BJ (cell line): ENCODE measurements at regions not wholly inside any gene's neighbourhood (a gene's known extent, or its start where the extent isn't known, plus 50 kb on each side); places are given as distances from the start of the nearest gene placed in this dataset.
"Not testable (repeated sequence)": the region's sequence is repeated elsewhere in the genome, so short reads cannot be mapped to it uniquely, and the experiment has no call there.

Source experiments
- CTCF ChIA-PET: fragments of 350-600 bp; formaldehyde crosslinking; extraction: SDS; loops from one replicate; lab custom pipeline; 2021; ENCODE audit warnings: antibody characterized with exemption, inconsistent platforms; lab: Yijun Ruan, JAX
- POLR2A ChIA-PET: fragments of 300-600 bp; sonication (Branson Sonifier 250); formaldehyde crosslinking; extraction: SDS; loops from one replicate; lab custom pipeline; 2021; ENCODE audit warnings: antibody characterized with exemption; lab: Charles Lee
- DNase-seq: peaks from one replicate; pipeline ENCODE4 v3.0.0-alpha.2; 2011; ENCODE audit warnings: low read depth
- H3K27me3 ChIP-seq: 2 replicates; pipeline ENCODE4 v1.6.0; 2011; ENCODE audit warnings: low read length; ENCODE audit not compliant: control insufficient read depth, insufficient read depth
- H3K36me3 ChIP-seq: 2 replicates; pipeline ENCODE4 v1.5.1; 2011; ENCODE audit warnings: low read length; ENCODE audit not compliant: control insufficient read depth, insufficient read depth
- H3K4me3 ChIP-seq: 2 replicates; pipeline ENCODE4 v1.5.1; 2011; ENCODE audit warnings: low read depth, mild to moderate bottlenecking, control low read depth, low read length
- TF ChIP-seq, protein P1 (sequence below): IDR thresholded peaks from 2 replicates; pipeline ENCODE4 v1.5.1; 2011; ENCODE audit warnings: low read depth, mild to moderate bottlenecking, control low read depth, inconsistent platforms, low read length, moderate library complexity; ENCODE audit not compliant: insufficient read depth

DNA sequence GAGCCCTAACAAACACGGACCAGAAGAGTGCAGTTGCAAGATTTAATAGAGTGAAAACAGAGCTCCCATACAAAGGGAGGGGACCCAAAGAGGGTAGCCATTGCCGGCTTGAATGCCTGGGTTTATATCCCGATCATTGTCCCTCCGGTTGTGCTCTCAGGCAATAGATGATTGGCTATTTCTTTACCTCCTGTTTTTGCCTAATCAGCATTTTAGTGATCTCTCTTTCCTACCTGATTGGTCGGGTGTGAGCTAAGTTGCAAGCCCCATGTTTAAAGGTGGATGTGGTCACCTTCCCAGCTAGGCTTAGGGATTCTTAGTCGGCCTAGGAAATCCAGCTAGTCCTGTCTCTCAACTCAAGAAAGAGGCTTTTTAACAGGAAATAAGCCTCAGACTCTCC lies 186.9 kb upstream of the TBX22 start:
- POLR2A ChIA-PET, H3K4me3 ChIP-seq, H3K27me3 ChIP-seq, CTCF ChIA-PET, DNase-seq, H3K36me3 ChIP-seq: not testable (repeated sequence)

GRCh38 chrX:79850114-79850513 lies 164.4 kb upstream of the TBX22 start:
- CTCF ChIA-PET: interaction anchor here (0.6 kb wide), 1 partner anchor 787 kb away, joined by 6 read pairs; no protein-coding TSS in a partner anchor
- H3K27me3 ChIP-seq, H3K36me3 ChIP-seq, POLR2A ChIA-PET, DNase-seq, H3K4me3 ChIP-seq: not testable (repeated sequence)

DNA sequence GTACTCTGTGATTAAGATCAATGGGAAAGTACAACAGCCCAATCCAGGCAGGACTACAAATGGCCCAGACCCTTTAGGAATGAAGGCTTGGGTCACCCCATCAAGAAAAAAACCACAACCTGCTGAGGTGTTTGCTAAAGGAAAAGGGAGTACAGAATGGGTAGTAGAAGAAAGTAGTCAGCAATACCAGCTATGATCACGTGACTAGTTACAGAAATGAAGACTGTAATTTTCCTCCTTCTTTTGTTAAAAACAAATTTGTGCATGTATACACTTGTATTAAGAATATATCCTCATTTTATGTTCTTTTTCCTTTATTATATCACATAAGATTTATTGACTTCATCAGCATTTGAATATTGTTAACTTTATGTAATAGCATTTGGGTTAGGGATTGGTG lies 160.1 kb upstream of the TBX22 start:
- H3K27me3 ChIP-seq: no peaks in the 10 kb centered on the region
- no peak for DNase-seq
- ChIA-PET CTCF (no interaction called here), POLR2A (no interaction called here)
- H3K36me3 ChIP-seq: no peaks in the 10 kb centered on the region
- no peak overlapping the region for H3K4me3 ChIP-seq
- TF ChIP-seq, protein P1, sequence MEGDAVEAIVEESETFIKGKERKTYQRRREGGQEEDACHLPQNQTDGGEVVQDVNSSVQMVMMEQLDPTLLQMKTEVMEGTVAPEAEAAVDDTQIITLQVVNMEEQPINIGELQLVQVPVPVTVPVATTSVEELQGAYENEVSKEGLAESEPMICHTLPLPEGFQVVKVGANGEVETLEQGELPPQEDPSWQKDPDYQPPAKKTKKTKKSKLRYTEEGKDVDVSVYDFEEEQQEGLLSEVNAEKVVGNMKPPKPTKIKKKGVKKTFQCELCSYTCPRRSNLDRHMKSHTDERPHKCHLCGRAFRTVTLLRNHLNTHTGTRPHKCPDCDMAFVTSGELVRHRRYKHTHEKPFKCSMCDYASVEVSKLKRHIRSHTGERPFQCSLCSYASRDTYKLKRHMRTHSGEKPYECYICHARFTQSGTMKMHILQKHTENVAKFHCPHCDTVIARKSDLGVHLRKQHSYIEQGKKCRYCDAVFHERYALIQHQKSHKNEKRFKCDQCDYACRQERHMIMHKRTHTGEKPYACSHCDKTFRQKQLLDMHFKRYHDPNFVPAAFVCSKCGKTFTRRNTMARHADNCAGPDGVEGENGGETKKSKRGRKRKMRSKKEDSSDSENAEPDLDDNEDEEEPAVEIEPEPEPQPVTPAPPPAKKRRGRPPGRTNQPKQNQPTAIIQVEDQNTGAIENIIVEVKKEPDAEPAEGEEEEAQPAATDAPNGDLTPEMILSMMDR: no peak
